GM23338 (cell line): ENCODE measurements at regions not wholly inside any gene's neighbourhood (a gene's known extent, or its start where the extent isn't known, plus 50 kb on each side); places are given as distances from the start of the nearest gene placed in this dataset.

Experiments used
- ATAC-seq: fragments of 200-7000 bp; cut with Tn5 transposase; 3 replicates; pipeline ENCODE4 v1.9.1; 2020
- DNase-seq: peaks from one replicate; pipeline ENCODE4 v3.0.0-alpha.2; 2015; ENCODE audit warnings: low spot score
- H2AFZ ChIP-seq: fragments of 200-600 bp; sonication (generic); 2 replicates; pipeline ENCODE4 v1.8.0; 2016; ENCODE audit warnings: antibody characterized with exemption, mild to moderate bottlenecking, moderate library complexity
- H3F3A ChIP-seq: fragments of 200-600 bp; sonication (generic); replicated peaks from 2 replicates; pipeline ENCODE4 v1.8.0; 2017; ENCODE audit warnings: antibody characterized with exemption, mixed run types, low read depth
- H3K27ac ChIP-seq: fragments of 200-600 bp; sonication (generic); 2 replicates; pipeline ENCODE4 v1.6.1; 2016; ENCODE audit warnings: low read depth
- H3K27me3 ChIP-seq: fragments of 200-600 bp; sonication (generic); 2 replicates; pipeline ENCODE4 v1.8.0; 2016; ENCODE audit warnings: mild to moderate bottlenecking, mixed run types, moderate library complexity; ENCODE audit not compliant: insufficient read depth
- H3K36me3 ChIP-seq: fragments of 200-600 bp; sonication (generic); 2 replicates; pipeline ENCODE4 v1.8.0; 2016; ENCODE audit warnings: mild to moderate bottlenecking; ENCODE audit not compliant: insufficient read depth
- H3K4me1 ChIP-seq: fragments of 200-600 bp; sonication (generic); 2 replicates; pipeline ENCODE4 v1.8.0; 2016; ENCODE audit warnings: mild to moderate bottlenecking, moderate library complexity; ENCODE audit not compliant: insufficient read depth
- H3K4me2 ChIP-seq: fragments of 200-600 bp; sonication (generic); 2 replicates; pipeline ENCODE4 v1.7.1; 2017; ENCODE audit warnings: mixed run types
- H3K4me3 ChIP-seq: fragments of 200-600 bp; sonication (generic); 2 replicates; pipeline ENCODE4 v1.6.1; 2016; ENCODE audit warnings: mixed run types
- H3K79me2 ChIP-seq: fragments of 200-600 bp; sonication (generic); replicated peaks from 2 replicates; pipeline ENCODE4 v1.8.0; 2017; ENCODE audit warnings: mild to moderate bottlenecking; ENCODE audit not compliant: insufficient read depth
- H3K9me2 ChIP-seq: fragments of 200-600 bp; sonication (generic); 2 replicates; pipeline ENCODE4 v1.8.0; 2017; ENCODE audit not compliant: insufficient read depth
- H4K20me1 ChIP-seq: fragments of 200-600 bp; sonication (generic); replicated peaks from 2 replicates; pipeline ENCODE4 v1.8.0; 2017; ENCODE audit warnings: mild to moderate bottlenecking; ENCODE audit not compliant: insufficient read depth
- H3K27ac Mint-ChIP-seq: 2 replicates; pipeline ENCODE4 v1.8.0; 2020; ENCODE audit warnings: inconsistent platforms, mild to moderate bottlenecking, moderate library complexity, mixed read lengths
- H3K27me3 Mint-ChIP-seq: 3 replicates; pipeline ENCODE4 v1.8.0; 2022; ENCODE audit warnings: low read depth, mild to moderate bottlenecking, moderate library complexity, mixed read lengths, inconsistent platforms; ENCODE audit not compliant: insufficient read depth, poor library complexity
- H3K36me3 Mint-ChIP-seq: 3 replicates; pipeline ENCODE4 v1.8.0; 2021; ENCODE audit warnings: low read depth, mild to moderate bottlenecking, inconsistent platforms, moderate library complexity, mixed read lengths
- H3K4me1 Mint-ChIP-seq: 3 replicates; pipeline ENCODE4 v1.8.0; 2020; ENCODE audit warnings: mild to moderate bottlenecking, inconsistent platforms, mixed read lengths
- H3K4me3 Mint-ChIP-seq: 3 replicates; pipeline ENCODE4 v1.8.0; 2021; ENCODE audit warnings: moderate library complexity, mild to moderate bottlenecking, inconsistent platforms, mixed read lengths
- H3K9me3 Mint-ChIP-seq: 3 replicates; pipeline ENCODE4 v1.8.0; 2020; ENCODE audit warnings: moderate library complexity, mild to moderate bottlenecking, inconsistent platforms, mixed read lengths
- EZH2phosphoT487 ChIP-seq: fragments of 200-600 bp; sonication (generic); IDR thresholded peaks from one replicate; pipeline ENCODE4 v1.8.1; 2018; ENCODE audit warnings: antibody characterized with exemption; ENCODE audit not compliant: unreplicated experiment
- JUNB ChIP-seq: IDR thresholded peaks from one replicate; pipeline ENCODE4 v1.6.1; 2016; ENCODE audit warnings: antibody characterized with exemption; ENCODE audit not compliant: unreplicated experiment
- POLR2AphosphoS5 ChIP-seq: IDR thresholded peaks from 2 replicates; pipeline ENCODE4 v1.6.1; 2016; ENCODE audit warnings: antibody characterized with exemption, low read depth
- ZNF114 ChIP-seq: fragments of 250-450 bp; sonication (Bioruptor Pico); IDR thresholded peaks from 2 replicates; pipeline ENCODE4 v1.5.0; 2020; ENCODE audit warnings: mild to moderate bottlenecking, moderate library complexity
- ZNF462 ChIP-seq: fragments of 250-450 bp; sonication (Bioruptor Pico); IDR thresholded peaks from 2 replicates; pipeline ENCODE4 v1.5.0; 2020; ENCODE audit warnings: mild to moderate bottlenecking, moderate library complexity
- TF ChIP-seq, protein P1 (sequence below): IDR thresholded peaks from 2 replicates; pipeline ENCODE4 v1.6.1; 2016; ENCODE audit warnings: antibody characterized with exemption

DNA sequence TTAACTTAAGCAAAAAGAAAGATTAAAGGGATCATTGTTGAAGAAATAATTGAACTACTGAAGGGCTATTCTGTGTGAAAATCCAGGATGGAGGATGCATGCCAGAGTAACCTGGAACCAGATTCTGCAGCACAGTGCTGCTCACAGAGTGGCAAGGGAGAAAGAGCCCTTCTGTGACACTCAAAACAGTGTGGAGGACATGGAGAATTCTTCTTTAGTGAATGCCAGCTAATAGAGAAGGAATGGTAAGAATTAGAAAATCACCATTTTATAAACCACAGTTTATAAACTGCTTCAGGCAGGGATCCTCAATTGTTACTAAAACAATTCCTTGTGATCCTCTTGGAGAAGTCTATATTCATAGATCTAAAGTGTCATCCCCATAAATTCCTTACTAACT lies 70.4 kb upstream of the ARHGEF26 start:
- no peaks in the 10 kb centered on the region for H4K20me1 ChIP-seq
- no peaks in the 10 kb centered on the region; the same call in 2 of the 3 replicates for H3K9me3 Mint-ChIP-seq
- no peak for ATAC-seq
- TF ChIP-seq, protein P1, sequence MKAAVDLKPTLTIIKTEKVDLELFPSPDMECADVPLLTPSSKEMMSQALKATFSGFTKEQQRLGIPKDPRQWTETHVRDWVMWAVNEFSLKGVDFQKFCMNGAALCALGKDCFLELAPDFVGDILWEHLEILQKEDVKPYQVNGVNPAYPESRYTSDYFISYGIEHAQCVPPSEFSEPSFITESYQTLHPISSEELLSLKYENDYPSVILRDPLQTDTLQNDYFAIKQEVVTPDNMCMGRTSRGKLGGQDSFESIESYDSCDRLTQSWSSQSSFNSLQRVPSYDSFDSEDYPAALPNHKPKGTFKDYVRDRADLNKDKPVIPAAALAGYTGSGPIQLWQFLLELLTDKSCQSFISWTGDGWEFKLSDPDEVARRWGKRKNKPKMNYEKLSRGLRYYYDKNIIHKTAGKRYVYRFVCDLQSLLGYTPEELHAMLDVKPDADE, result no peak
- TF ChIP-seq JUNB (no peak), ZNF114 (CRISPR knock-in tag) (no peak), EZH2phosphoT487 (no peak), POLR2AphosphoS5 (no peak), ZNF462 (CRISPR knock-in tag) (no peak)
- H3K79me2 ChIP-seq, result no peaks in the 10 kb centered on the region
- peaks cover 2% of the 10 kb centered on the region for H3K27me3 Mint-ChIP-seq
- no peaks in the 10 kb centered on the region for H3K9me2 ChIP-seq
- no peak overlapping the region for H3K27ac ChIP-seq
- no peak overlapping the region for H3K27ac Mint-ChIP-seq
- H3K36me3 Mint-ChIP-seq, result no peaks in the 10 kb centered on the region
- H3F3A ChIP-seq, result no peaks in the 10 kb centered on the region
- no peak overlapping the region for H3K4me3 Mint-ChIP-seq
- H2AFZ ChIP-seq, result no peak overlapping the region
- H3K4me1 ChIP-seq, result 0 out of 2 replicates have a peak, but pooled peaks cover under 1% of the 10 kb centered on the region
- no peaks in the 10 kb centered on the region for H3K36me3 ChIP-seq
- H3K4me1 Mint-ChIP-seq, result no peaks in the 10 kb centered on the region; the same call in 2 of the 3 replicates
- H3K4me2 ChIP-seq, result no peak overlapping the region
- no peaks in the 10 kb centered on the region for H3K27me3 ChIP-seq
- DNase-seq, result no peak
- no peak overlapping the region for H3K4me3 ChIP-seq
